ENCODE measurements at regions not wholly inside any gene's neighbourhood (a gene's known extent, or its start where the extent isn't known, plus 50 kb on each side); places are given as distances from the start of the nearest gene placed in this dataset.

GRCh38 chr2:164079258-164079657 lies 343.4 kb upstream of the FIGN start:
- no peak for TF ChIP-seq POLR2A (IDR thresholded peaks at IDR 0.05)
- TF ChIP-seq, protein P1, sequence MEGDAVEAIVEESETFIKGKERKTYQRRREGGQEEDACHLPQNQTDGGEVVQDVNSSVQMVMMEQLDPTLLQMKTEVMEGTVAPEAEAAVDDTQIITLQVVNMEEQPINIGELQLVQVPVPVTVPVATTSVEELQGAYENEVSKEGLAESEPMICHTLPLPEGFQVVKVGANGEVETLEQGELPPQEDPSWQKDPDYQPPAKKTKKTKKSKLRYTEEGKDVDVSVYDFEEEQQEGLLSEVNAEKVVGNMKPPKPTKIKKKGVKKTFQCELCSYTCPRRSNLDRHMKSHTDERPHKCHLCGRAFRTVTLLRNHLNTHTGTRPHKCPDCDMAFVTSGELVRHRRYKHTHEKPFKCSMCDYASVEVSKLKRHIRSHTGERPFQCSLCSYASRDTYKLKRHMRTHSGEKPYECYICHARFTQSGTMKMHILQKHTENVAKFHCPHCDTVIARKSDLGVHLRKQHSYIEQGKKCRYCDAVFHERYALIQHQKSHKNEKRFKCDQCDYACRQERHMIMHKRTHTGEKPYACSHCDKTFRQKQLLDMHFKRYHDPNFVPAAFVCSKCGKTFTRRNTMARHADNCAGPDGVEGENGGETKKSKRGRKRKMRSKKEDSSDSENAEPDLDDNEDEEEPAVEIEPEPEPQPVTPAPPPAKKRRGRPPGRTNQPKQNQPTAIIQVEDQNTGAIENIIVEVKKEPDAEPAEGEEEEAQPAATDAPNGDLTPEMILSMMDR (IDR thresholded peaks at IDR 0.05) = no peak

Measured in Peyer's patch (tissue), 4 donors.